GM12873 (cell line): ENCODE measurements at regions not wholly inside any gene's neighbourhood (a gene's known extent, or its start where the extent isn't known, plus 50 kb on each side); places are given as distances from the start of the nearest gene placed in this dataset.

Experiments used
- CTCF ChIP-seq: IDR thresholded peaks from 2 replicates; pipeline ENCODE4 v1.5.1; 2012; ENCODE audit warnings: low read depth, mild to moderate bottlenecking, moderate library complexity, low read length, control low read depth; ENCODE audit not compliant: insufficient read depth; ENCODE audit errors: missing control alignments

GRCh38 chr4:27223326-27223725, 362.7 kb downstream of the STIM2 start:
- TF ChIP-seq CTCF: no peak

- TF ChIP-seq CTCF: no peak
Observed at GRCh38 chr4:27233531-27233930, 372.9 kb downstream of the STIM2 start.

- TF ChIP-seq CTCF: no peak
Observed at GRCh38 chr4:27234306-27234899, 373.8 kb downstream of the STIM2 start.

DNA sequence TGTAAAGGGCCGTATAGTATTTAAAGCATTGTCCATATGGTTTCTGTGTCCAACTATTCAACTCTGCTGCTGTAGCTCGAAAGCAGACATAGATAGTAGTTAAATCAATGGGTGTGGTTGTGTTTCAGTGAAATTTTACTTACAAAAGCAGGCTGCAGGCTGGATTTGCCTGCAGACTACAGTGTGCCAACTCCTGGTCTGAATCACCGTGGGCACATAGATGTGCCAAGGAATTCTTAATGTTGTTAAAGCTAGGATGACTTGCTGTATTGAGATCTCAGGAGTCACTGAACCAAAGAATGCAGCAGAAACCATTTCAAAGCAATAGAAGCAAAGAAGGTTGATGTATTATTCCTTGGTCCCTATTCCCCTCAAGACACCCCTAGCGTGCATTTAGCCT, 379.0 kb downstream of the STIM2 start:
- TF ChIP-seq CTCF: no peak

GRCh38 chr4:27242217-27242616, 381.6 kb downstream of the STIM2 start:
- TF ChIP-seq CTCF: no peak

DNA sequence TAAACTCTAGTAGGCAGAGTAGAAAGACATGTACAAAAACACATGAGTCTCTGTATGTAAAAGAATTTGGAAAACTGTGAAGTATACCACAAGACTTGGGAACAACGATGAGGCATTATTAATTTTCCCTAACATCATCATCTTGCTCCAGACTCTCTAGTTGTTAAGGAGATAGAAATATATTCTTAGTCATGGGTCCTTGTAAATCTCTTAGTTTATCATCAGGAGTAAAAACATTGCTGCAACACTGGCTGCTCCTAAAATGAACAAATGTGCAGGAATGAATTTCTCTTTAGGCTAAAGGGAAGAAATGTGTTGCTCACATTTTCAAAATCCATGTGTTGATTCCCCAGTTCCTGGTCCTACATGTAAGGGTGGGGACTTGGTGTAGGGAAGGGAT, 384.6 kb downstream of the STIM2 start:
- no peak for TF ChIP-seq CTCF

- TF ChIP-seq CTCF: no peak
Observed at GRCh38 chr4:27248829-27249228, 388.2 kb downstream of the STIM2 start.
